HEK293 (cell line): ENCODE measurements at regions not wholly inside any gene's neighbourhood (a gene's known extent, or its start where the extent isn't known, plus 50 kb on each side); places are given as distances from the start of the nearest gene placed in this dataset.
"Not testable (repeated sequence)": the region's sequence is repeated elsewhere in the genome, so short reads cannot be mapped to it uniquely, and the experiment has no call there.

Experiments used
- CTCF ChIP-seq: fragments of 450-650 bp; formaldehyde crosslinking; IDR thresholded peaks from 2 replicates; pipeline ENCODE4 v1.5.1; 2016; ENCODE audit warnings: missing biosample characterization, missing genetic modification characterization
- ELK4 ChIP-seq: IDR thresholded peaks from 2 replicates; pipeline ENCODE4 v1.6.1; 2011; ENCODE audit warnings: mild to moderate bottlenecking, low read depth, low read length, borderline replicate concordance
- HIC1 ChIP-seq: fragments of 450-650 bp; formaldehyde crosslinking; IDR thresholded peaks from 2 replicates; pipeline ENCODE4 v1.5.1; 2016; ENCODE audit warnings: missing biosample characterization, missing genetic modification characterization
- SALL2 ChIP-seq: fragments of 450-650 bp; formaldehyde crosslinking; IDR thresholded peaks from 2 replicates; pipeline ENCODE4 v1.5.0; 2017; ENCODE audit warnings: missing biosample characterization, mild to moderate bottlenecking, missing genetic modification characterization, borderline replicate concordance
- TCF7L2 ChIP-seq: IDR thresholded peaks from 2 replicates; pipeline ENCODE4 v1.6.1; 2011; ENCODE audit warnings: low read depth, mild to moderate bottlenecking, inconsistent platforms, low read length, moderate library complexity, borderline replicate concordance
- TRIM28 ChIP-seq: IDR thresholded peaks from 2 replicates; pipeline ENCODE4 v1.6.1; 2011; ENCODE audit warnings: low read length, control low read depth, borderline replicate concordance
- TSHZ1 ChIP-seq: fragments of 450-650 bp; formaldehyde crosslinking; IDR thresholded peaks from 2 replicates; pipeline ENCODE4 v1.5.1; 2016; ENCODE audit warnings: missing biosample characterization, missing genetic modification characterization, borderline replicate concordance
- ZFP69B ChIP-seq: fragments of 450-650 bp; formaldehyde crosslinking; IDR thresholded peaks from 2 replicates; pipeline ENCODE4 v1.5.1; 2016; ENCODE audit warnings: missing biosample characterization, missing genetic modification characterization
- ZNF704 ChIP-seq: fragments of 450-650 bp; formaldehyde crosslinking; IDR thresholded peaks from 2 replicates; pipeline ENCODE4 v1.5.1; 2016; ENCODE audit warnings: missing biosample characterization, missing genetic modification characterization
- ZNF747 ChIP-seq: fragments of 450-650 bp; formaldehyde crosslinking; IDR thresholded peaks from 2 replicates; pipeline ENCODE4 v1.5.1; 2016; ENCODE audit warnings: missing biosample characterization, missing genetic modification characterization
- ZSCAN23 ChIP-seq: fragments of 450-650 bp; formaldehyde crosslinking; IDR thresholded peaks from 2 replicates; pipeline ENCODE4 v1.5.1; 2016; ENCODE audit warnings: missing biosample characterization, missing genetic modification characterization

- not testable (repeated sequence) for TF ChIP-seq ZNF747 (tag by site-specific recombination); CTCF (tag by site-specific recombination); ZFP69B; ELK4; HIC1; TCF7L2; TRIM28; SALL2 (tag by site-specific recombination); ZNF704 (tag by site-specific recombination); ZSCAN23; TSHZ1 (tag by site-specific recombination)
Measured at GRCh38 chr9:66266202-66266601, 529.3 kb downstream of the FOXD4L4 start.
